K562 (cell line): ENCODE measurements at regions not wholly inside any gene's neighbourhood (a gene's known extent, or its start where the extent isn't known, plus 50 kb on each side); places are given as distances from the start of the nearest gene placed in this dataset.

Experiments
- CBX5 ChIP-seq: IDR thresholded peaks from 2 replicates; pipeline ENCODE4 v1.6.1; 2014; ENCODE audit warnings: low read depth, borderline replicate concordance
- CEBPB ChIP-seq: fragments of 450-650 bp; IDR thresholded peaks from 2 replicates; pipeline ENCODE4 v1.6.1; 2016; ENCODE audit warnings: missing genetic modification characterization, missing compliant biosample characterization
- CHAMP1 ChIP-seq: fragments of 450-650 bp; IDR thresholded peaks from 2 replicates; pipeline ENCODE4 v1.6.1; 2016; ENCODE audit warnings: mild to moderate bottlenecking
- JUND ChIP-seq, 2 experiments: IDR thresholded peaks; 2 replicates in 1 of 2; 3 replicates in 1 of 2; pipeline ENCODE4 v1.6.1; 2011; ENCODE audit warnings: borderline replicate concordance in 2 of 2, low read depth in 2 of 2, low read length in 2 of 2, improper control_type of control experiment in 1 of 2, missing biosample characterization in 1 of 2, missing genetic modification characterization in 1 of 2, missing genetic modification reagents in 1 of 2
- KHSRP ChIP-seq: fragments of 450-650 bp; IDR thresholded peaks from 2 replicates; pipeline ENCODE4 v1.6.1; 2017
- KLF1 ChIP-seq: fragments of 450-650 bp; IDR thresholded peaks from 2 replicates; pipeline ENCODE4 v1.6.1; 2016; ENCODE audit warnings: missing genetic modification characterization, missing compliant biosample characterization
- RERE ChIP-seq: sonication (generic); formaldehyde crosslinking; IDR thresholded peaks from 2 replicates; pipeline ENCODE4 v1.8.0; 2023; ENCODE audit warnings: missing genetic modification reagents, mild to moderate bottlenecking, borderline replicate concordance
- TF ChIP-seq, protein P1 (sequence below), 2 experiments: fragments of 150-350 bp in 1 of 2; IDR thresholded peaks; 2 replicates each; pipeline ENCODE4 v1.6.1; 2012 to 2016; ENCODE audit warnings: low read depth in 2 of 2, low read length in 2 of 2, mild to moderate bottlenecking in 1 of 2, moderate library complexity in 1 of 2
- TF ChIP-seq, protein P2 (sequence below): fragments of 250-450 bp; sonication (Bioruptor Pico); IDR thresholded peaks from 2 replicates; pipeline ENCODE4 v1.5.0; 2022; ENCODE audit warnings: mild to moderate bottlenecking
- TF ChIP-seq, protein P3 (sequence below): fragments of 450-650 bp; formaldehyde crosslinking; IDR thresholded peaks from 2 replicates; pipeline ENCODE4 v1.4.0; 2020; ENCODE audit warnings: mild to moderate bottlenecking, mixed read lengths

- TF ChIP-seq, protein P1, sequence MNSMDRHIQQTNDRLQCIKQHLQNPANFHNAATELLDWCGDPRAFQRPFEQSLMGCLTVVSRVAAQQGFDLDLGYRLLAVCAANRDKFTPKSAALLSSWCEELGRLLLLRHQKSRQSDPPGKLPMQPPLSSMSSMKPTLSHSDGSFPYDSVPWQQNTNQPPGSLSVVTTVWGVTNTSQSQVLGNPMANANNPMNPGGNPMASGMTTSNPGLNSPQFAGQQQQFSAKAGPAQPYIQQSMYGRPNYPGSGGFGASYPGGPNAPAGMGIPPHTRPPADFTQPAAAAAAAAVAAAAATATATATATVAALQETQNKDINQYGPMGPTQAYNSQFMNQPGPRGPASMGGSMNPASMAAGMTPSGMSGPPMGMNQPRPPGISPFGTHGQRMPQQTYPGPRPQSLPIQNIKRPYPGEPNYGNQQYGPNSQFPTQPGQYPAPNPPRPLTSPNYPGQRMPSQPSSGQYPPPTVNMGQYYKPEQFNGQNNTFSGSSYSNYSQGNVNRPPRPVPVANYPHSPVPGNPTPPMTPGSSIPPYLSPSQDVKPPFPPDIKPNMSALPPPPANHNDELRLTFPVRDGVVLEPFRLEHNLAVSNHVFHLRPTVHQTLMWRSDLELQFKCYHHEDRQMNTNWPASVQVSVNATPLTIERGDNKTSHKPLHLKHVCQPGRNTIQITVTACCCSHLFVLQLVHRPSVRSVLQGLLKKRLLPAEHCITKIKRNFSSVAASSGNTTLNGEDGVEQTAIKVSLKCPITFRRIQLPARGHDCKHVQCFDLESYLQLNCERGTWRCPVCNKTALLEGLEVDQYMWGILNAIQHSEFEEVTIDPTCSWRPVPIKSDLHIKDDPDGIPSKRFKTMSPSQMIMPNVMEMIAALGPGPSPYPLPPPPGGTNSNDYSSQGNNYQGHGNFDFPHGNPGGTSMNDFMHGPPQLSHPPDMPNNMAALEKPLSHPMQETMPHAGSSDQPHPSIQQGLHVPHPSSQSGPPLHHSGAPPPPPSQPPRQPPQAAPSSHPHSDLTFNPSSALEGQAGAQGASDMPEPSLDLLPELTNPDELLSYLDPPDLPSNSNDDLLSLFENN (IDR thresholded peaks at IDR 0.05; ENCODE audit: low read depth in 2 of 2, low read length in 2 of 2): no peak
- TF ChIP-seq CHAMP1 (peak; percentile 10; the same call in 1 of the 2 replicates), RERE (no peak), JUND (IDR thresholded peaks at IDR 0.05; ENCODE audit: borderline replicate concordance, low read depth, low read length) (no peak), JUND (tag; IDR thresholded peaks at IDR 0.05; ENCODE audit: borderline replicate concordance, low read depth, low read length) (no peak), CBX5 (no peak), KHSRP (no peak), KLF1 (peak; percentile 22; the same call in 1 of the 2 replicates), CEBPB (tag) (0 out of 2 replicates have a peak, but pooled peaks have one; percentile 1)
- TF ChIP-seq, protein P2, sequence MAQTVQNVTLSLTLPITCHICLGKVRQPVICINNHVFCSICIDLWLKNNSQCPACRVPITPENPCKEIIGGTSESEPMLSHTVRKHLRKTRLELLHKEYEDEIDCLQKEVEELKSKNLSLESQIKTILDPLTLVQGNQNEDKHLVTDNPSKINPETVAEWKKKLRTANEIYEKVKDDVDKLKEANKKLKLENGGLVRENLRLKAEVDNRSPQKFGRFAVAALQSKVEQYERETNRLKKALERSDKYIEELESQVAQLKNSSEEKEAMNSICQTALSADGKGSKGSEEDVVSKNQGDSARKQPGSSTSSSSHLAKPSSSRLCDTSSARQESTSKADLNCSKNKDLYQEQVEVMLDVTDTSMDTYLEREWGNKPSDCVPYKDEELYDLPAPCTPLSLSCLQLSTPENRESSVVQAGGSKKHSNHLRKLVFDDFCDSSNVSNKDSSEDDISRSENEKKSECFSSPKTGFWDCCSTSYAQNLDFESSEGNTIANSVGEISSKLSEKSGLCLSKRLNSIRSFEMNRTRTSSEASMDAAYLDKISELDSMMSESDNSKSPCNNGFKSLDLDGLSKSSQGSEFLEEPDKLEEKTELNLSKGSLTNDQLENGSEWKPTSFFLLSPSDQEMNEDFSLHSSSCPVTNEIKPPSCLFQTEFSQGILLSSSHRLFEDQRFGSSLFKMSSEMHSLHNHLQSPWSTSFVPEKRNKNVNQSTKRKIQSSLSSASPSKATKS (CRISPR knock-in tag): no peak
- TF ChIP-seq, protein P3, sequence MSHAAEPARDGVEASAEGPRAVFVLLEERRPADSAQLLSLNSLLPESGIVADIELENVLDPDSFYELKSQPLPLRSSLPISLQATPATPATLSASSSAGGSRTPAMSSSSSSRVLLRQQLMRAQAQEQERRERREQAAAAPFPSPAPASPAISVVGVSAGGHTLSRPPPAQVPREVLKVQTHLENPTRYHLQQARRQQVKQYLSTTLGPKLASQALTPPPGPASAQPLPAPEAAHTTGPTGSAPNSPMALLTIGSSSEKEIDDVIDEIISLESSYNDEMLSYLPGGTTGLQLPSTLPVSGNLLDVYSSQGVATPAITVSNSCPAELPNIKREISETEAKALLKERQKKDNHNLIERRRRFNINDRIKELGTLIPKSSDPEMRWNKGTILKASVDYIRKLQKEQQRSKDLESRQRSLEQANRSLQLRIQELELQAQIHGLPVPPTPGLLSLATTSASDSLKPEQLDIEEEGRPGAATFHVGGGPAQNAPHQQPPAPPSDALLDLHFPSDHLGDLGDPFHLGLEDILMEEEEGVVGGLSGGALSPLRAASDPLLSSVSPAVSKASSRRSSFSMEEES: no peak
These were observed 146.7 kb downstream of the TRIM27 start (continued) for GRCh38 chr6:28777147-28777461.
